ENCODE measurements at regions not wholly inside any gene's neighbourhood (a gene's known extent, or its start where the extent isn't known, plus 50 kb on each side); places are given as distances from the start of the nearest gene placed in this dataset.

DNA sequence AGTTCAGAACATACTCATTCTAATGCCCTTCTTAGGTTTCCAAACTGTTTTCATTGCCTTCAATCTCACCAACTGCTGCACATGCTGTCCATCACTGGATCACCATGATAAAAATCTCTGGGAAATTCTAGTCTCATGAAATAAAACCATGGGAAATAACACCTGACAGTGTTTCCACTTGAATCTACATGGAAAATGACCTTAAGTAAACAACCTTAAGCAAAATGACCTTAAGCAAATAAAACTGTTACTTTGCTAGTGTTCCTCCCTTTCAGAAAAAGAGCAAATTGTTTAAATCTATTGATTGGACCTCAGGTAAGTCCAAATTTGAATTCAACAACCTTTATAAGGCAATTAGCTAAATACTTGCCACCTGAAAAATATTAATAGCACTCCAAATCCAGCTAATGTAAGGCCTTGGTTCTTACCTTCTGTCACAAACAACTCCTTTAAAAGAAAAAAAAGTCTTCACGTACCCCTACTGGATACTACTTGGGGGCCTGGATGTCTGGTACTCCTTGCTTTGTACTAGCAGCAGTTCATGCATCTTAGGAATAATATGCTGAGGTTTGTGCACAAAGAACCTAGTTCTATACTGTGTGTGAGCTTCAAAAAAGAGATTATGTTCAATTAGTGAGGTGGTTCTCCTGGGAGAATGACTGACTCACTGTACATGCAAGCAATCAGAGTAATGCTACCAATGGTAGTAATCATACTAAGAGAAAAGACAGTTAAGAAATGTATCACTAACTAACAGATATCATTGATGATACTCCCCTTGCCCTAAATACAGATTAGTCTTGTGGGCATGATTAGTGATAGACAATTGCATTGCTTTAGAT, 630.4 kb downstream of the PSAT1 start:
- Histone ChIP-seq H3K9ac (ENCODE audit: insufficient read depth, low read length, poor library complexity, severe bottlenecking) (no peak overlapping the region), H4K20me1 (ENCODE audit: insufficient read depth, low read length) (no peaks in the 10 kb centered on the region), H3K36me3 (replicated peaks in 1 of 2; ENCODE audit: control insufficient read depth in 1 of 2, insufficient read depth in 2 of 2, low read length in 2 of 2) (no peaks in the 10 kb centered on the region), H3K27ac (ENCODE audit: low read depth in 1 of 2, low read length in 2 of 2) (no peak overlapping the region), H3K4me1 (ENCODE audit: control insufficient read depth in 1 of 2, insufficient read depth in 2 of 2, low read length in 2 of 2) (no peaks in the 10 kb centered on the region), H3K27me3 (ENCODE audit: control insufficient read depth in 2 of 2, insufficient read depth in 2 of 2, low read length in 2 of 2) (no peaks in the 10 kb centered on the region), H3K4me3 (replicated peaks in 1 of 3; ENCODE audit: low read depth in 2 of 3, low read length in 3 of 3) (no peak overlapping the region), H3K4me2 (replicated peaks; ENCODE audit: extremely low read depth, low read length, poor library complexity, severe bottlenecking) (no peak overlapping the region), H2AFZ (ENCODE audit: insufficient read depth, low read depth, low read length, poor library complexity, severe bottlenecking) (no peak overlapping the region), H3K9me3 (replicated peaks in 1 of 2; ENCODE audit: control insufficient read depth in 1 of 2, insufficient read depth in 1 of 2, low read length in 2 of 2) (no peaks in the 10 kb centered on the region), H3K79me2 (ENCODE audit: insufficient read depth, low read length) (no peaks in the 10 kb centered on the region)
- no peak for DNase-seq
- Mint-ChIP-seq H3K36me3 (no peaks in the 10 kb centered on the region), H3K27ac (no peak overlapping the region), H3K27me3 (ENCODE audit: low read depth in 3 of 3) (no peaks in the 10 kb centered on the region), H3K9me3 (peaks cover 0 to 4% (median 0%) of the 10 kb centered on the region in 7 donors), H3K4me3 (no peak overlapping the region), H3K4me1 (no peaks in the 10 kb centered on the region)
- intact Hi-C loops (cut with micrococcal nuclease) = no loop called here
- TF ChIP-seq, protein P1, sequence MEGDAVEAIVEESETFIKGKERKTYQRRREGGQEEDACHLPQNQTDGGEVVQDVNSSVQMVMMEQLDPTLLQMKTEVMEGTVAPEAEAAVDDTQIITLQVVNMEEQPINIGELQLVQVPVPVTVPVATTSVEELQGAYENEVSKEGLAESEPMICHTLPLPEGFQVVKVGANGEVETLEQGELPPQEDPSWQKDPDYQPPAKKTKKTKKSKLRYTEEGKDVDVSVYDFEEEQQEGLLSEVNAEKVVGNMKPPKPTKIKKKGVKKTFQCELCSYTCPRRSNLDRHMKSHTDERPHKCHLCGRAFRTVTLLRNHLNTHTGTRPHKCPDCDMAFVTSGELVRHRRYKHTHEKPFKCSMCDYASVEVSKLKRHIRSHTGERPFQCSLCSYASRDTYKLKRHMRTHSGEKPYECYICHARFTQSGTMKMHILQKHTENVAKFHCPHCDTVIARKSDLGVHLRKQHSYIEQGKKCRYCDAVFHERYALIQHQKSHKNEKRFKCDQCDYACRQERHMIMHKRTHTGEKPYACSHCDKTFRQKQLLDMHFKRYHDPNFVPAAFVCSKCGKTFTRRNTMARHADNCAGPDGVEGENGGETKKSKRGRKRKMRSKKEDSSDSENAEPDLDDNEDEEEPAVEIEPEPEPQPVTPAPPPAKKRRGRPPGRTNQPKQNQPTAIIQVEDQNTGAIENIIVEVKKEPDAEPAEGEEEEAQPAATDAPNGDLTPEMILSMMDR (IDR thresholded peaks at IDR 0.05) = no peak
- WGBS (ENCODE audit: insufficient coverage) = no CpG with 5 or more reads among the region's 1 CpG

DNA sequence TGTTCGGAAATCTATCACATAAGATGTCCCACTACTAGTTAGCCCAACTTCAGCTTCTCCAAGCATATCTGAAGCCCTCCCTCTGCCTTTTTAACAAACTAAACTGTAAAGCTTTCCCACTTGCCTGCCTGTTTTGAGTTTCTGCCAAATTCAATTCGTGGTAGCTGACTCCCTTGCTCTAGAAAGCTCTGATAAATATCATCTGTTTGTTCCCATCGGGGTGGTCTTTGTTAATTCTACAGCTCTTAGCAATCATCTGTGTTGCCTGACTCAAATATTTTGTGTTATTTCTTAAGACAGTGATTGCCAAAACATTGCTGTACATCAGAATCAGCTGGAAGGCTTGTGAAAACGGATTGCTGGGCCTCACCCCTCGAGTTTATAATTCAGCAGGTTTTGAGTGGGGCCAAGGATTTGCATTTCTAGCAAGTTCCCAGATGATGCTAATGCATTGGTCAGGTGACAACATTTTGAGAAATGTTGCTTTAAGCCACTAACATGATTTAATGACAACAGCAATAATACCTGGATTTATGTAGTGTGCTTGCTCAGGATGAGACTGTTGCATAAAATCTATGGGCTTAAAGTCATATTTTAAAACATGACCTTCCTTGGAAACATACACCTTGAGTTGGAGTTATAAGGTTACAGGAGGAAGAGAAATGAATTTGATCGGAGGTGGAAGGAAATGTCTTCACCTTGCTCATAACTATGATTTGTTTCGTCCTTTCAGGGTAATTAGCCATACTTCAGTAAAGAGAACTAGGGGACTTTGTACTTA, 631.9 kb downstream of the PSAT1 start:
- Histone ChIP-seq H4K20me1 (ENCODE audit: insufficient read depth, low read length) (no peaks in the 10 kb centered on the region), H3K27ac (ENCODE audit: low read depth in 1 of 2, low read length in 2 of 2) (no peak overlapping the region), H3K36me3 (replicated peaks in 1 of 2; ENCODE audit: control insufficient read depth in 1 of 2, insufficient read depth in 2 of 2, low read length in 2 of 2) (no peaks in the 10 kb centered on the region), H3K9me3 (replicated peaks in 1 of 2; ENCODE audit: control insufficient read depth in 1 of 2, insufficient read depth in 1 of 2, low read length in 2 of 2) (no peaks in the 10 kb centered on the region), H3K4me3 (replicated peaks in 1 of 3; ENCODE audit: low read depth in 2 of 3, low read length in 3 of 3) (no peak overlapping the region), H2AFZ (ENCODE audit: insufficient read depth, low read depth, low read length, poor library complexity, severe bottlenecking) (no peak overlapping the region), H3K79me2 (ENCODE audit: insufficient read depth, low read length) (no peaks in the 10 kb centered on the region), H3K4me2 (replicated peaks; ENCODE audit: extremely low read depth, low read length, poor library complexity, severe bottlenecking) (no peak overlapping the region), H3K9ac (ENCODE audit: insufficient read depth, low read length, poor library complexity, severe bottlenecking) (no peak overlapping the region), H3K4me1 (ENCODE audit: control insufficient read depth in 1 of 2, insufficient read depth in 2 of 2, low read length in 2 of 2) (no peaks in the 10 kb centered on the region), H3K27me3 (ENCODE audit: control insufficient read depth in 2 of 2, insufficient read depth in 2 of 2, low read length in 2 of 2) (no peaks in the 10 kb centered on the region)
- TF ChIP-seq, protein P1 (IDR thresholded peaks at IDR 0.05) = no peak
- WGBS (ENCODE audit: insufficient coverage) = 96% methylated on average over 4 of the region's 7 CpGs
- Mint-ChIP-seq H3K27me3 (ENCODE audit: low read depth in 3 of 3) (no peaks in the 10 kb centered on the region), H3K36me3 (no peaks in the 10 kb centered on the region), H3K27ac (no peak overlapping the region), H3K4me1 (no peaks in the 10 kb centered on the region), H3K9me3 (peaks cover 0 to 4% (median 0%) of the 10 kb centered on the region in 7 donors), H3K4me3 (no peak overlapping the region)
- DNase-seq = no peak
- intact Hi-C loops (cut with micrococcal nuclease) = no loop called here

Data from CD14-positive monocyte (primary cell).